Ovary (tissue), 3 donors: ENCODE measurements at regions not wholly inside any gene's neighbourhood (a gene's known extent, or its start where the extent isn't known, plus 50 kb on each side); places are given as distances from the start of the nearest gene placed in this dataset.
"Not testable (repeated sequence)": the region's sequence is repeated elsewhere in the genome, so short reads cannot be mapped to it uniquely, and the experiment has no call there.

Experiments
- CTCF ChIP-seq, 3 donors: fragments of 450-650 bp in 2 of 3; fragments of 200-600 bp in 1 of 3; IDR thresholded peaks; one replicate each; pipeline versions ENCODE4 v1.5.1 to v1.8.0; 2016 to 2022; ENCODE audit warnings: antibody characterized with exemption in 3 of 3, mild to moderate bottlenecking in 1 of 3
- POLR2A ChIP-seq: fragments of 450-650 bp; IDR thresholded peaks from one replicate; pipeline ENCODE4 v1.6.1; 2017; ENCODE audit warnings: antibody characterized with exemption, mild to moderate bottlenecking, moderate library complexity
- donor health status: DM: no; HTN: no; CAD: no.

GRCh38 chr20:30621346-30621745 is 636.1 kb upstream of the DEFB115 start:
- TF ChIP-seq POLR2A; CTCF (IDR thresholded peaks at IDR 0.05): not testable (repeated sequence)
